Fibroblast of skin of right biceps (primary cell): ENCODE measurements at regions not wholly inside any gene's neighbourhood (a gene's known extent, or its start where the extent isn't known, plus 50 kb on each side); places are given as distances from the start of the nearest gene placed in this dataset.

Source experiments
- DNase-seq: peaks from one replicate; pipeline ENCODE4 v3.0.0-alpha.2; 2013

DNA sequence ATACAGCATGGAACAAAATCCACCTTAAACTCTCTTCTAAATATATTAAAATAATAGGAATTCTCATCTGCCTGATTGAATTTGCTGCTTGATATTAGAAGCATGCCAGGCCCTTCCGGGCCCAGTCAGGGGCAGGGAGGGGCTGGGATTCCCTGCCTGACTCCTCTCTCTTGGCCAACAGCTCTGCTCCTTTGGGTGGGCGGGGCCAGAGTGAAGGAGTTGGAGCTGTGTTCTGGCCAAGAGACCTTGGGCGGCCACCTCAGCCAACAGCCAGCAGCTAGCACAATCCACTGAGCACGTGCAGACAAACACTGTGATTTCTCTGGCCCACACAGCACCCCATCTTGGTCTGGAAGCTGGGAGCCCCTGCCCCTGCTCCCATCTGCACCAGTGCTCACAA is 140.3 kb downstream of the PJA1 start:
- peak; percentile 49 for DNase-seq

DNA sequence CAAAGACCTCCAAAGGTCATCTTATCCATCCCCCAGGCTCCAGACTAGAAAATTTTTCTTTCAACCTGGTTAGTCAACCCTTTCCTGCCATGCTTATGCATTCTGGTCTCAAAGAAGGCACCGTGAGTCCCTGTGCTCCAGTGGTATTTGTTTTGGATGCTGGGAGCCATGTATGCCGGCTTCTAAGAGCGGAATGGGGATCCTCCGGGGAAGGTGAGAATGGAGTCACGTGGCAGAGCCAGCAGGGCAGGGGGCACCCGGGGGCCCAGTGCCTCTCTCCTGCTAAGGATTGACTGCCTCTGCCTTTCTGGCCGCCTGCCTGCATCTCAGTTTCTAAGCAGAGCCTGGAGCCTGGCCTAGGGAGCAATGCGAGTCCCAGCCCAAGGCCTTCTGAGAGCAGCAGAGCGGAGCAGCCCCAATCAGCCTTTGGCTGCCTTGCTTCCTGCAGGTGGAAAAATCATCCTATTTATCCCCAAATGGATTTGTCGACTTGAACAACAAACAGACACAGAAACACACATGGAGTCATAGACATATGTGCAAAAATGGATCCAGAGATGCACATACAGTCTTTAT is 141.0 kb downstream of the PJA1 start:
- DNase-seq: peak; percentile 20

DNA sequence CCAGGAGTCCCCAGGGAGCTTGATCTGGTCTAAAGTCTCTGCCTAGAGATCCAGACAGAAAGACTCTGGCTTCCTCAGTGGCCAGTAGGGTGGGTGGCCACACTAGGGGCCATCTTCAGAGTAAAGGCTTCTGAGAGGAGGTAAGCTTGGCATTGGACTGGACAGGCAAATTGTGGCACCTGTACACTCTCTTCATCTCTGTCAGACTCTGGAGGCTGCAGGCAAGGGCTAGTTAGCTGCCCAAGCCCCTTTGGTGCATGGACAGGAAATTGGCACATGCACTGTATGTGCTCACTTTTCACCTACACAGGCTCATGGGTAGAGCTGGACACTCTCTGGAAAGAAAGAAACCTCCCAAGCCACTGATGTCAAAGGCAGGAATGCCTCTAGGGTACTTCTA is 142.8 kb downstream of the PJA1 start:
- DNase-seq: no peak

DNA sequence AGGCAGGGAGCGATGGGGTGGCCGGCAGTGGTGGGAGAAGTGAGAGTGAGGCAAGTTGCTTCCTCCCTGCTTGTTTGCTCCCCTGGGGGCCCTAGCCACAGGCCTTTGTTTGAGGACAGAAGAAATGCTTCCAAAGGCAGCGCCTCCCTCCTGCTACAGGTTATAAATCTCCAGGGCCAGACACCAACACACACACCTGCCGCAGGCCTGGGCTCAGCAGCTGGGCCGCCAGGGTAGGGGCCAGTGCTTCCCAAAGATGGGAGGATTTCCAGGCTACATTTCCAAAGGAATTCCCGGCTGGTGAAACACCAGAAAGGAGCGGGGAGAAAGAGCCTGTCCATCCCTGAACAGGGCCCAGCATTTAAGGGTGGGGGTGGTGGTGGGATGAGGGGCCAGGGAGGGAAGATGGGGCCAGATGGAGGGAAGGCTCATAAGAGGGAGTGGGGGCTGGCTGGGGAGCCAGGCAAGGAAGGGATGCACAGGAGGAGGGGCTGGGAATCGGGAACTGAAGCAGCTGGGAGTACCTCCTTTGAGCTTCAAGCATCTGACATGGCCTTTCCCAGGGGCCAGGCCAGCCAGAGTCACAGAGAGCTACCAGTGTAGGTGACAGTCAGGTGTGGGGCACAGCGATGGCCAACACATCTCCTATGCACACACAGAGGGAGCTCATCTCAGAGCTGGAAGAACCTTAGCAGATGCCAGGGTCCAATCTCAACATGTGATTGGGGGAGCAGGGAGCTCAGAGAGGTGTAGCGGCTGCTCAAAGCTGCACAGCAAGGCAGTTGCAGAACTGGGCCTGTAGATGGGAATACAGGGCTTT is 143.9 kb downstream of the PJA1 start:
- DNase-seq: no peak

DNA sequence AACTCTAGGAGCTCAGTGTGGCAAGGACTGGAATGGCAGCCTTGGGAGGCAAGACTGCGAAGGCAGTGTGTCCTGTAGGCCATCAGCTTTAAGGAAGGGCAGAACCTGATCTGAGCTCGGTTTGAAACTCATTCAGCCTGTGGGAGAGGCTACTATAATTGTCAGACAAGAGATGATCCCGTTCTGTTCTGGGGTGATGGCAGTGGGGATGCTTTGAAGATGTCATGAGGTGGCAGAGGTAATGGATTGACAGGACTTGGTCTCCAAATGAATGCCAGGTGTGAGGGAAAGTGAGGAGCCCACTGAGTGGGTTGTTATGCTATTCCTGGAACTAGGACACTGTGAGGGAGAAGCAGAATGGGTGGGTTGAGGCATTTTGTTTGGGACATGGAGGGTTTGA is 144.9 kb downstream of the PJA1 start:
- DNase-seq: no peak

DNA sequence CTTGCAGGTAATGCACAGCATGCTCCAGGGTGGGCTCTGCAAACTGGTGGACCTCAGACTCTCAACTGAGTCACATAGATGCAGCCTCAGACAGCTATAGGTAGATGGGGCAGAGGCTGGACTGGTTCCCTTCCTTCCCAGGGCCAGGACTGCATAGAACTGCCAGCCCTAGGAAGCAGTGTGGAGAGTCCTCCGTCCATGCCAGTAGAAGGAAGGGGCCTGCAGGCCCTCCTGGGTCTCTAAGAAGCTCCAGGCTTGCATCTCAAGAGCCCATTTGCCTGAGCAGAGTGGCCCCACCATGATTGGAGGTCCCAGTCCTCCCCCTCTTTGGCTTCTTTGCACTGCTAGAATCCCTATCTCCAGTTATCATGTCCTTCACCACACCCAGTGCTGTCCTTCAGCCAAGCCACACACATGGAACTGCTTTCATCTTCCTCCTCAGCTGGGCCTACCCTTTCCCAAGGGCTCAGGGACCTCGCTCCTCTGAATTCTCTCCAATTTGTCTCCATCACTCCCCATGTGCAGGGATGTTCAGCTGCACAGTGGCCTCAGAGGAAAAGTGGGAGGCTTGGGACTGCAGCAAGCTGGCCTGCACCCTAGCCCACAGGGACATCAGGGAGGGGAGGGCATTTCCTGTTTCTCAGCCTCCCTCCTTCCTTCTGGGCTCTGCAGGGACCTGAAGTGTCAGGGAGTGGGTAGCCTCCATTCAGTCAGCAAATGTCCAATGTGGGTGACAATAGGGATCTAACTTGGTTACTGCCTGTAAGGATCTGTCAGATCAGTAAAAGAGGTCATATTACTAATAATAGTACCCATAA is 146.0 kb downstream of the PJA1 start:
- no peak for DNase-seq

DNA sequence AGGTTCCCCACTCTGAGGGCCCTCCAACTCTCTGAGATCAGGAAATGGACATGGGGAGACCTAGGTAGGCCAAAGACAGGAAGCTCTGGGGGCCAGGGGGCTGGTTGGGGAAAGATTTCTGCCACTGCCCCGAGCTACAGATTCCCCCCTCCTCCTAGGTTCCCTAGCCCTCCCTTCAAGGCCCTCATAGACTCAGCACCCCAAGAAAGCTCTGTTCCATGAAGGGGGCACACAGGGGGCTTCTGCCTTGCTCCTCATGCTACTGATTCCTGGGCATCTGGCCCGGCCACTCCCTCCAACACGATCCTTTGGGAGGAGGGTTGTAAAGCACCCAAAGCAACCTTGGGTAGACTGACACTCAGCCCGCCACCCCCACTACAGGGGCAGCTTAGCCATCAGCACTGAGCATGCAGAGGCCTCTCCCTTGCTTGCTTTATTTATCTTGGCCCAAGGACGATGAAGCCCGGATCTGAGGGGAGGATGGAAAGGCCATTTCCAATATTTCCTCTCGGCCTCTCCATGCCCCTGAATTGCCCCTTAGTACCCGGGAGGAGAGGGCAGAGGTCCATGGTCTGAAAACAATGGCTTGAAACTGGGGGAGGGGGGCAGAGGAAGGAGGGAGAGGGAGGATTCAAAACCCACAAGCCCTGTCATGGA is 146.7 kb downstream of the PJA1 start:
- DNase-seq: no peak

DNA sequence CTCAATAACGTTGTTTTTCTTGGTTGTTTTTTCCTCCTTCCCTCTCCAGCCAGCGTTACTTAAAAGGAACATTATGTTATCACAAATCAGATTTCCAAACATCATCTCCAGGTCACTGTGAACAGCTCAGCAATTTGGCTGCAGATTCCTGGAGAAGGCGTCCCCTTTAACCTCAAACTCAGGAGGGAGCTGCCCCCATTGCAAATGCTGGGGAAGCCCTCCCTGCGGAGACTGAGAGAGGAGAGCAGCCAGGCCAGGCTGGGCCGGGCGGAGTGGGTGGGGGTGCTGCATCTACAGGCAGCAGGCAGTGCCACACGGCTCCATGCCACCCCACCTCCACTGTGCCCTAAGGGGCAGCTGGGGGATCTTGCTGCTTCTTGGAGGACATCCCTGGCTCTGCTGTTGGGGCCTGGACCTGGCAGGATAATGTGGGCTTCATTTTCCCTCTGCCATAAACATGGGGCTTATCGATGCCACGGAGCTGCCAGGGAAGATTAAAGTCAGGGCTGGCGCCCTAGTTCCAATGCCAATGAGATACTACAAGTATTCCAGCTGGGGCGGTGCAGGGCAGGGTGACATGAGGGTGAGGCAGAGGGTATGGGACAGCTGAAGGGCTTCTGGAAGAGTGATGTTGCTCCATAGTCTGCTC is 148.8 kb downstream of the PJA1 start:
- DNase-seq: no peak

DNA sequence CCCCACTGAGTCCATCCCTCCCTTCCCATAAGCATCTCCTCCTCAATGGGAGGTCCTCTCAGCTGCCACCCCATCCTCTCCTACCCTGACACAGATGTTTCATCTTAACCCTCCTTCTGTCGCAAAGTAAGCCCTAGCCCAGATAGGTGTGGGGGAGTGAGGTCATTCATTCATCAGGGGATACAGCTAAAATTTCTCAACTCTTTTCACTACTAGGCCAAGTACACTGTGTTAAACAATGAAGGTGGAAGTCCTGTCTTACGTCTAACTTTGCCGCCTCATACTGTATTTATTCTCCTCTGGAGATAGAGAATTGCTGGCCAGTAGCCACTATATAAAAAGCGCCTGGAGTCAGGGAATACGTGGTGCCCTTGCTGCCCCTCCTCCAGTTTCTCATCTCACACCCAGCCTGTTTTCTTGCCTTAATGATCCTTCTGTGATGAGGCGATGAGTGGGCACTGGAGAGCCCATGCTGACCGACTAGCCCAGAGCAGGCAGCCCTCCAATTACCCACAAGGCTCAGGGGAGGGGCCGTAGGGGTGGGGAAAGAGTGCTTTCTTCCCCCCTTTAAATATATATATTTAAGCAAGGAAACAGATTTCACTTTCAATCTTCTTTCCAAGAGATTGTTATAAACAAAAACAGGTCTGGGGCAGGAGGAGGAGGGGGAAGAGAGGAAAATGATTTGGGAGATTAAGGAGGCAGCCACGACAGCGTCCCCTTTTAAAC is 149.5 kb downstream of the PJA1 start:
- no peak for DNase-seq

DNA sequence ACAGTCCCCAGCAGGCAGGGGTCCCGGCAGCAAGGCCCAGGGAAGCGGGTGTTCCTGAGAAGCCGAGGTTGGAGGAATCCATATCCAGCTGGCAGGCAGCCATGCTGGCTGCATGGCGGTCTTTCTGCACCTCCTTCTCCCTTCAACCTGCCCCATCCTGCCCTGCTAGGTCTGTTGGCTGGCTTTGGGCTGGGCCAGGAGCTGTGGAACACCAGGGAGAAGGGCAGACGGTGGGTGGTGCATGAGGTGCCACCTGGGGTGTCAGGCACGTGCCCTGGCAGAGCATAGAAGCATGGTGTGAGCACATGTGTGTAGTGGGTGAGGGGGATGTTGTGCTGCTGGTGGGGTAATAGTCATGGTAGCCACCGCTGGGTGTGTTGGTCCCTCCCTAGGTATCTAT is 150.1 kb downstream of the PJA1 start:
- no peak for DNase-seq

DNA sequence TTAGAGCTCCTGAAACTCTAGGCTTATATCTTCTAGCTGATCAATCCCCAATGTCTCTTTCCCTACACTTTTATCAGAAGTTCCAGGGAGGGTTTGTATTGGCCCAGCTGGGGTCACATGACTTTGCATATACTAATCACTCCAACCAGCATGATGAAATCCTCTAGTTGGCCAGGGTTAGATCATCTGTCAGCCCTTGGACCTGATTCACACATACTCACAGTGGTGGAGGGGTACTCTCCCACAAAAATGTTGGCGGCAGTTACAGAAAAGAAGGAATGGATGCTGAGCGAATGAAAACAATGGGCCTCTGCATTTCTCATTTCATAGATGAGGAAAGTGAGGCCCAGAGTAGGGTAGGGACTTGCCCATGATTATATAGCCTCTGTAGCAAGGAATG is 151.1 kb downstream of the PJA1 start:
- peak; percentile 86 for DNase-seq

DNA sequence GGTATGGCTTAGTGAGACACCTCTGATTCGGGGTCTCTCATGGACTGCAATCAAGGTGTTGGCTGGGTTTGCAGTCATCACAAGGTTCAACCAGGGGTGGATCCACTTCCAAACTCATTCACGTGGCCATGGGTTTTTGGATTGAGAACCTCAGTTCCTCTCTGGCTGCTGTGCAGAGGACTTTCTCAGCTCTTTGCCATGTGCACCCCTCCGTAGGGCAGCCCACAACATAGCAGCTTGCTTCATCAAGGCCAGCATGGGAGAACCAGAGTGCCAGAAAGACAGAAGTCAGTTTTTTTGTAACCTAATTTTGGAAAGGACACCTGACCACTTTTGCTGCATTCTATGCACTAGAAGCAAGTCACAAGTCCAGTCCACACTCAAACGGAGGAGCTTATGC is 154.9 kb downstream of the PJA1 start:
- no peak for DNase-seq

DNA sequence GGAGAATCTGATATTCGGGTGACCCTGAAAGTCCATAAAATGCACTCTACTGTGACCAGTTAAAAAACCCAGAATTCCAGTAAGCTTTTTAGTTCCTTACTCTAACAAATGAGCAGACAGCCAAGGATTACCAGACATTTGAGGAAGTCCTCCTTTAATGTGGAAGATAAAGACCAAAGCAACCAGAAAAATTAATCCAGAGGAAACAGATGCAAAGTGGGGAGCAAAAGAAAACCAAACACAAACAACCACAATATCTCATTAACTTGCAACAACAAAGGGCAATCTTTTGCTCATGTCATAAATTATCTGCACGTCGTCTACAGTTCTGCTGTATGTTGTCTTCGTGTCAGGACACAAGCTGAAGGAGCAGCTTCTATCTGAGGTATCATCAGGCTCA is 164.4 kb downstream of the PJA1 start:
- no peak for DNase-seq

DNA sequence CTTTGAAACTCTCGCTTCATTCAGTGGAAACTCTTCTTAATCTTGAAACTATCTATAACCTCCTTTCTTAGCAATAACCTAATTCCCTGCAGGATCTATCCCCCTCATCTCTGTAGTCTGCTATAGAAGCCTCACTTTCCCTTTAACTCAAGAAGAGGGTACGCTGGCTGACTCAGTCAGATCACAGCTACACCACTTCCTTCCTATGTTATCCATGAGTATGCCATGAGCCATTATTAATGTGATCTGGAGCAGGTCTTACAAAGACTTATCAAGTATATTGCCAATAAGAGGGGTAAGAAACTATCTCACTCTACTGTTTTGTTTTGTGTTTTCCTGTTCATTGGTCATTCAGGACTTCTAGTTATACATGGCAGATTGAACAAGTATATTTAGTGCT is 165.3 kb downstream of the PJA1 start:
- no peak for DNase-seq

DNA sequence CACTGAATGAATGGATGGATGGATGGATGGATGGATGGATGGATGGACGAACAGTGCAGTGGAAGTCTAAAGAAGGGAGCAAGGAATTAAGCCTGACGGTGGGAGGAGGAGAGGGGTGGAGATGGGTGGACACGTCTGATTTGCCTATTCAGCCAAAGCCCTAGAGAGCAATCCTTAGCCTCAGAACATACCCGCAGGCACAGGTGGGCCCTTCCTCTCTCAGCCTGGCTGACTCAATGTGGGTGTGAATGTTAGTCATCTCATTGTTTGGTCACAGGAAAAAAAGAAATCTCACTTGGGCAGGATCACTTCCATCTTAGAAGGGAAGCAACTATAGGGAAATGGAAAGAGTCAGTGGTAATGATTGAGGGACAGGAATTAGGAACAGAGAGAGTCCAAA is 165.9 kb downstream of the PJA1 start:
- no peak for DNase-seq

DNA sequence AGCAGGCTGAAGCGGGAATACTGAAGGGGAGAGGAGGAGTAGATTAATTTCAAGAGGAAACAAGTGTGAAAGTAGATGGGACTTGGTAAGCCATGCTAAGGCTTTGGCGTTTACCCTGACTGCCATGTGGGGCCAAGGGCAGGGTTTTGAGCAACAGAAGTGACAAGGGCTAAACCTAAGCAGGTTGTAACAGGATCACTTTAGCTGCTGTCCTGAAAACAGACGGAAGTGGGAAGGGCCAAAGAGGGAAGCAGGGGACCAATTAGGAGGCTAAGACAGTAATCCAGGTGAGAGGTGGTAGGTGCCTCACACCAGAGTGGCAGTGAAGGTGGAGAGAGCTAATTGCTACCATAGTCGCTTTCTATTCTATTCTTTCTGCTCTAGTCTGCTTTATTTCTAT is 166.5 kb downstream of the PJA1 start:
- no peak for DNase-seq

DNA sequence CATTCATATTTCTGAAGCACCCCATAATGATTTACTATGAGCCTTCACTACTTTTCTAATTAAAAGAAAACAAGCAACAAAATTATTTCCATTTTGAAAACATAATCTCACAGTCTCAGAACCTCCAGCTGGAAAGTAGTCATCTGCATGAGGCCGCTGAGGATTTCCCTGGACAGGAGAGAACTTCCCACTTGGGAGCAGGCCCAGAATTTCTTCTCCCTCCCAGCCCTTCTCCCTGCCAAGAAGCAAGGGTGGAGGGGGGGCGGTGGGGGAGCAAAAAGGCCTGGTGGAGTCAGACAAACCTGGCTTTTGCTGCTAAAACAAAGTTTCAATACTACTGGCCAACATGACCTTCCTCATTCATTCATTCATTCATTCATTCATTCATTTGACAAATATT is 167.3 kb downstream of the PJA1 start:
- peak; percentile 75 for DNase-seq

DNA sequence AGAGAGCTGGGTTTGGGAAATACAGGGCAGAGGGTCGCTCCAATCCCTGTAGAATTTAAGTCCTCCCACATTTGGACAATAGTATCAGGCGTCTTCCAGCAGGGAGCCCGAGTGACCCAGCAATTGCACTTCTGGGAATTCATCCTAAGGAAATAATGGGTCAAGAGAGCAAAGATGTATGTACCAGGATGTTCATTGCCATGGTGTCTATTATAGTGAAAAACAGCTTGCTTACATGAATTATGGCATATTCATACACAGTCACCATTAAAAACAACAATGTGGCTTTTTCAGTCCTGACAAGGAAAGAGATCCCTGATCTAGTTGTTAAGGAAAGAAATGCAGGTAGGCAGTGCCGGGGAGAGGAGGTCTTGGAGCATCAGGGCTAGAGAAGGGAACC is 167.7 kb downstream of the PJA1 start:
- no peak for DNase-seq

DNA sequence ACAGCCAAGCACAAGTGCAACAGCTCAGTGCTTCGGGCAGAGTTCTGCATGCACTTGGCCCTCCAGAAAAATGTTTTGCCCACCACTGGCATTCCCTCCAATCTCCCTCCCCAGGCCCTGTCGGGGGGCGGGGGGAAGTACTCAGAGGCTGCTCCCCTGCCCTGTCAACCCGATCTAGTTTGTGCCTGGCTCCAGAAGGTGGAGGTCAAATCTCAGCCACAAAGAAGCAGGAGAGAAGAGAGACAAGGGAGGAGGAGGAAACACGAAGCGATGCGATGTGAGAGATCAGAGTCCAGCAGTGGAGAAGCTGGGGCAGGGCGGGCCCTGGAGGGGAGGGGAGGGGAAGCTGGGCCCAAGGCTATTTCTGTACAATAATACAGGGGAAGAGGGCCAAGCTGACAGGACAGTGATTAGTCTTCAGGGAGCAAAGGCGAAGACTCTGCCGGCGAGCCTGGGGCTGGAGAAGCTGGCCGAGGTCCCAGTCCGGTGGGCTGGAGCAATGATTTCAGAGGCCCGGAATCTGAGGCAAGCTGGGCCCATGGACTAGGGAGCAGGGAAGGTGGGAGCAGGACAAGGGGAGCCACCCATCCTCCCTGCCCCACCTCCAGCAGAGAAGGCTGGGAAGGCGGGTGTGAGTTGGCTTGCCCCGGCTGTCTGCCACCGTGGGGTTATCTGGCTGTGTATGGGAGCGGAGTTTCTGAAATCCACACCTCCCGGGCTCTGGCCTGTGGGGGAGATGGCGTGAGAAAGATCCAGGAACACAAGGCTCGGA is 167.1 kb downstream of the EFNB1 start:
- peak; percentile 77 for DNase-seq

DNA sequence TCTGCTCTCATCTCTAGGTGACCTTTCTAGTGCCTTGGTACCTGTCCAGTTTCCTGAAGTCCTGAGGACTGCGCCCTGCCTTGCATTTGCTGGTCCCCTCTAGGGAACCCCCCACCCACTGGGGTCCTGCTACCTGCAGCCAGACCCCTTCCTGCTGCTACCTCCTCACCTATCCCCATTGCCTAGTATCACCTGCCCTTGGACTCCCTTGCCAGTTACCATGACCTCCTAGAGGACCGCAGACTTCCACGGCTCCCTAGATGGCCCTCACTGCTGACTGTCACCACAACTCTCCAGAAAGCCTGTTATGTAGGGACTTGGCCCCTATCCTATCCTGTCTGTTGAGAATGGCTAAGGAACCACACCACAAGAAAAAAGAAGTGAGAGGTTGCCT is 166.6 kb downstream of the EFNB1 start:
- DNase-seq: no peak

DNA sequence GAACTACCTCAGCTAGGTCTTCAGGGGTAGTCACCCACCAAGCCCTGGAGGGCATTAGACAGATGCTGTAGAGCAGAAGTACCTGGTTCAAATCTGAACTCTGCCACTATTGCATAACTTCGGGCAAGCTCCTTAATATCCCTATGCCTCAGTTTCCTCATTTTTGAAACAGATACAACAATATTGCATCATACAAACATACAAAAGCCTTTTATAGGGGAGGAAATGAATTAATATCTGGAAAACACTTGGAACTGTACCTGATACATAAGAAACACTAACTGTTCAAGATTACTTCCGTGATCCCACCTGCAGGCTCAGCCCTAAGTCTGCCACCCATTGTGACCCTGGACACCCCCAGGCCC is 166.1 kb downstream of the EFNB1 start:
- no peak for DNase-seq
